Gastroesophageal sphincter (tissue), 3 donors: ENCODE measurements at regions not wholly inside any gene's neighbourhood (a gene's known extent, or its start where the extent isn't known, plus 50 kb on each side); places are given as distances from the start of the nearest gene placed in this dataset.

Experiments
- CTCF ChIP-seq, 4 experiments: fragments of 200-600 bp in 2 of 4; fragments of 450-650 bp in 2 of 4; sonication (generic) in 1 of 4; IDR thresholded peaks; one replicate each; pipeline ENCODE4 v1.5.1; 2017 to 2019; ENCODE audit warnings: antibody characterized with exemption in 4 of 4, mild to moderate bottlenecking in 2 of 4, moderate library complexity in 2 of 4
- EP300 ChIP-seq: sonication (generic); formaldehyde crosslinking; IDR thresholded peaks from one replicate; pipeline ENCODE4 v1.6.1; 2017; ENCODE audit warnings: antibody characterized with exemption, mild to moderate bottlenecking
- POLR2A ChIP-seq, 2 donors: fragments of 450-650 bp; IDR thresholded peaks; one replicate each; pipeline ENCODE4 v1.6.1; 2017; ENCODE audit warnings: antibody characterized with exemption in 2 of 2, mild to moderate bottlenecking in 2 of 2, moderate library complexity in 1 of 2
- POLR2AphosphoS5 ChIP-seq: sonication (generic); formaldehyde crosslinking; IDR thresholded peaks from one replicate; pipeline ENCODE4 v1.6.1; 2017; ENCODE audit warnings: antibody characterized with exemption

- TF ChIP-seq CTCF (IDR thresholded peaks at IDR 0.05) (no peak), POLR2A (IDR thresholded peaks at IDR 0.05) (no peak), POLR2AphosphoS5 (no peak), EP300 (no peak)
Measured at GRCh38 chr17:72462407-72462806, 341.6 kb downstream of the SOX9 start.
